HG02759 (cell line): ENCODE measurements at regions not wholly inside any gene's neighbourhood (a gene's known extent, or its start where the extent isn't known, plus 50 kb on each side); places are given as distances from the start of the nearest gene placed in this dataset.
"Not testable (repeated sequence)": the region's sequence is repeated elsewhere in the genome, so short reads cannot be mapped to it uniquely, and the experiment has no call there.

Experiments
- ATAC-seq: cut with Tn5 transposase; IDR thresholded peaks from one replicate; pipeline ENCODE4 v1.9.1; 2021; ENCODE audit warnings: mild to moderate bottlenecking, moderate library complexity; ENCODE audit not compliant: unreplicated experiment

DNA sequence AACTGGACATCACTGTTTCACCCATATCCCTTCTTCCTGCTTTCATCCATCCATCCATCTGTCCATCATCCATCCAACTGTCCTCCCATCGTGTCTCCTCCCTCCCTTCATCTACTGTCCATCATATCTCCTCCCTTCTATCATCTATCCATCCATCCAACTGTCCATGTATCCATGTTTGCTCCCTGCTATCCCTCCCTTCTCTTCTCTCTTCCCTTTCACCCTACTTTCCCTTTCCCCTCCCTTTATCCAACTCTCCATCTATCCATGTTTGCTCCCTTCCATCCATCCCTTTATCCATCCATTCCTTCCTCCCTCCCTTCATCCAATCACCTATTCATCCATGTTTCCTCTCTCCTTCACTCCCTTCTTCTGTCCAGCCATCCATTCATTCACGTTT lies 92.6 kb upstream of the CTBP2 start:
- no peak for ATAC-seq

DNA sequence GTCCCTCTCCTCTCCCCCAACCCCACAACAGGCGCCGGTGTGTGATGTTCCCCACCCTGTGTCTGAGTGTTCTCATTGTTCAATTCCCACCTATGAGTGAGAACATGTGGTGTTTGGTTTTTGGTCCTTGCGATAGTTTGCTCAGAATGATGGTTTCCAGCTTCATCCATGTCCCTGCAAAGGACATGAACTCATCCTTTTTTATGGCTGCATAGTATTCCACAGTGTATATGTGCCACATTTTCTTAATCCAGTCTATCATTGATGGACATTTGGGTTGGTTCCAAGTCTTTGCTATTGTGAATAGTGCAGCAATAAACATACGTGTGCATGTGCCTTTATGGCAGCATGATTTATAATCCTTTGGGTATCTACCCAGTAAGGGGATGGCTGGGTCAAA lies 90.5 kb upstream of the CTBP2 start:
- ATAC-seq = not testable (repeated sequence)

DNA sequence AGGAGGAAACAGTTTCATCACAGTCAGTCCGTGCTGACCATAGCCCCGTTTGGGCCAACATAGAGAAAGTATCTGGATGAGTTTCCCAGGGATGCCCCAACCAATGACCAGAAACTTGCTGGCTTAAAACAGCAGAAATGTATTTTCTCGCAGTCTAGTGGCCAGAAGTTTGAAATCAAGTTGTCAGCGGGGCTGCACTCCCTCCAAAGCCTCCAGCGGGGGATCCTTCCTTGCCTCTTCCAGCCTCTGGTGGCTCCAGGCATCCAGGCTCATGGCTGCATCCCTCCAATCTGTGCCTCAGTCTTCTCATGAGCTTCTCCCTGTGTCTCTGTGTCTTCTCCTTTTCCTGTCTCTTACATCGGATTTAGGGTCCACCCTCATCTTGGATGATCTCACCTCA lies 89.6 kb upstream of the CTBP2 start:
- ATAC-seq = no peak

DNA sequence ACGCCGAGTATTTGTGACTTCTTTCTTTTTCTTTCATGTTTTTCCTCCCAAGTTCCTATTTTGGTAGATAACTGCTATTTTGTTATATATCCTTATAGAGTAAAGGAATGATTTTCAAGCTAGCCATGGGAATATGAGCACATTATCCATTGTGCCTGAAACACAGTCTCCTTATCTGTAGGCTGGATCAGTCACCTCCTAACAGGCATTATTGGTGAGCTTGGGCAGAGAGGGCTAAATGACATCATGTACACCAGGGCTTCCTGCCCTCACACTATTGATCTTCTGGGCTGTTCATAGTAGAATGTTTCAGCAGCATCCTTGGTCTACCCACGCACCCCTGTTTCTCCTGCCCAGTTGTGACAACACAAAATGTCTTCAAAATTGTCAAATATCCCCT lies 88.1 kb upstream of the CTBP2 start:
- ATAC-seq = no peak

DNA sequence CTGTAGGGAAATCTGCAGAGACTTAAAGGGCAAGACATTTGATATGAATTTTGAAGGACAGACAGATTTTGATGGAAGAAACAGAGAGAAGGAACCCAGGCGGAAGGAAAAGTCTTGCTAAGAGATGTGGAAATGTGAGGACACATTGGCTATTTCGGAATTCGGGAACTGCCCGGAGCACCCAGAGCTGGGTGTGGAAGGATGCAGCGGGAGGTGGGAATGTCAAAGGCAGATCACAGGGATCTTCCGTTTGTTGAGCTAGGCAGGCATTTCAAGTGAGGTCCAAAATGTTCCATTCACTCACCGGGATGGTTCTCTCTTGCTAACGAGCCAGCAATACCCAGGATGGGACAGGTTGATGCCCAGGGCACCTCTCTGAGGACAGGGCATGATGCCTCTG lies 87.2 kb upstream of the CTBP2 start:
- ATAC-seq = no peak

DNA sequence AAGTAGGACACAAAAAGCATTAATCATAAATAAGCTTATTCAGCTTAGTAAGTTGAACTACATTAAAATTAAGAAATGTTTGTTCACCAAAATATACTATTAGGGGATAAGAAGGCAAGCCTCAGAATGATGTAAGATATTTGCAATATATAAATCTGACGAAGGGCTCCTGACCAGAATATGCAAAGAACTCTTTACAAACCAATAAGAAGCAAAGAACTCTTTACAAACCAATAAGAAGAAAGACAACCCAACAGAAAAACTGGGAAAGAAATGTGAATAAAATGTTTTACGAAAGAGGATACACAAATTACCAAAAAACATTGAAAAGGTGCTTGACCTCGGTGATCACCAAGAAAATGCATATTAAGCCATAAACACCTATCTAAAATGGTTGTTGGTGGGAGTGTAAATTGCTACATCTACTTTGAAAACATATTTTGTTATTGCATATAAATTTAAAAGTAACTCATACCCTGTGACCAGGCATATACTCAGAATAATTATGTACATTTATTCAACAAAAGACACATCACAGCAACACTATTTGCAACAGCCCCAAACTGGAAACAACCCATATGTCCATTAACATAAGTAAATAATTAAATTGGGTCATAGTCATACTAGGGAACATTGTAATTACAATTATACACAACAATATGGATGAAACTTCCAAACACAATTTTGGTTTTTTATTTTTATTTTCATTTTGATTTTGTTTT lies 83.3 kb upstream of the CTBP2 start:
- no peak for ATAC-seq

DNA sequence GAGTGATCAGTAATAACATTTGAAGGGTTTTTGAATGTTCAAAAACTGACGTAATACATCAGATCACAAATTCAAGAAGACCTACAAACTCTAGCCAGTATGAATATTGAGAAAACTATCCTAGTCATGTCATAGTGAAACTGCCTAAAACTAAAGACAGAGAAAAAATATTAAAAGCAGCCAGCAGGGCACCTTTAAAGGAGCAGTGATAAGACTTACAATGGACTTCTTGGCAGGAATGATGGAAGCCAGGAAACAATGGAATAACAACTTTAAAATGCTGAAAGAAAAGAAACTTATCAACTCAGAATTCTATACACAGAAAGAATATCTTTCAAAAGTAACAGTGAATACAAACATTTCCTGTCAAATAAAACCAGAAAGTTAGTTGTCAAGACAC lies 78.3 kb upstream of the CTBP2 start:
- ATAC-seq = no peak

DNA sequence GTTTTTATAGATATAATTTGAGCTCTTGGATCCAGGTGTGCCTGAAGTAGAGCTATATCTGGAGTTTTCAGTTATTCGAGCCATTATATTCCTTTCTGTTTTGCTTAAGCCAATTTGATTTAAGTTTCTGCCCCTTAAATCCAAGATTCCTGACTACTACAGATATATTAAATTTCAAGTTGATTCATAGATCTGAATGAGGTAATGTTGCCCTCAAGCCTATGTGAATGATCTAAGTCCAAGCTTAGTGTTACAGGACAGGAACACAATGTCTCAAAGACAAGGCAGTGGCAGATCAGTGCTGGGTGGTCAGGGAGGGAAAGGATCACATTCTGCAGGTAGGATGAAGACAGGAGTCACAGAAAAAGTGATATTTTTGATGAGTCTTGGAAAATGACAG lies 75.7 kb upstream of the CTBP2 start:
- no peak for ATAC-seq

DNA sequence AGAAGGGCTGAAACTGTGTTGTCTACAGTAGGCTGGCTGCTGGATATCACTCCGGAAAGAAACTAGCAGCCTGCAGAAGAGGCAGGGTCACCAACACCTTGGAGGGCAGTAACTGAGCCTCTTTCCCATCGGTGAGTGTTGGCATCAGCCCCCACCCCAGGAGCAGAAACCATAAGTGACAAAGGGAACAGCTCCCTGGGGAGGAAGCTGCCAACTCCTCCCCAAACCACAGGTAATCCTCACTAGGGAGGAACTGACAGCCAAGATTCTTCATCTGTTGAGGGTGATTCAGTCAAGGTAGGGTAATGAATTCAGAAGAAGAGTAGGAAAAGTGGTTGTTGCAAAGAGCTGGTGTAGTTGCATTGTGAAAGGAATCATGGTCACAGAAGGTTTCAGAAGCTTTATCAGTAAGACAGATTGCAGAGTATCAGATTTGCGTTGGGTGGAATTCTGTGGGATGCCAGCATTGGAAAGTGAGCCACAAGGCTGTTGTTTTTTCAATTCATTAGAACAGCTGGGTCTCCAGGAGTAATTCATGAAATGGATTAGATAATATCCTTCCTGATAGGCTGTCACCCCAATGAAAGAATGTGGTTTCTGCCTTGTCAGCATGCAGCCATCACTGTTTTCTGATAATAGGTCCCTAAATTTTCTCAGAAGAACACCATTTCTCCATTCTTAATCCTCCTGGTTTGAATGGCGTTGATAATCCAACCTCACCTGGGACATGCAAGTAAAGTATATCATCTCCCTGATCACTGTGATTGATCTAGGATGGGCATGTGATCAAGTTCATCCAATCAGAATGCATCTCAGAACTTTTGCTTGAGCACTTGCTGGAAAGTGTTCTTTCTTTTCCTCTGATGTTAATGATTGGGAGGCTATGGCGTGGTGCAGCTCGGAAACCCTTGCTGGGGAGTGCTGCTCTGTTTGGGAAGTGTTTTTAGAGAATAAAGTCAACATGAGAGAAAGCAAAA lies 75.0 kb upstream of the CTBP2 start:
- ATAC-seq = no peak

DNA sequence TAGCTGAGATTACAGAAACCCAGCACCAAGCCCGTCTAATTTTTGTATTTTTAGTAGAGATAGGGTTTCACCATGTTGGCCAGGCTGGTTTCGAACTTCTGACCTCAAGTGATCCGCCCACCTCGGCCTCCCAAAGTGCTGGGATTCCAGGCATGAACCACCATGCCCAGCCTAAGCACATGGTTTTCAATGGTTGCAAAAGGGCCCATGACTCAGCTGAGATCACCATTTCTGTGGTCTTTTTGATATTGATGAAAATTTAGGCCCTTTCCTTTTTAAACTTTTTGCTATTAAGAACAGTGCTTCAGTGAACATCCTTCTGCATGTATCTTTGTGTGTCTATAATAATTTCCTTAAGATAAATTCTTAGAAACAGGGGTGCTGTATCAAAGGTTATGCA lies 74.2 kb upstream of the CTBP2 start:
- not testable (repeated sequence) for ATAC-seq

DNA sequence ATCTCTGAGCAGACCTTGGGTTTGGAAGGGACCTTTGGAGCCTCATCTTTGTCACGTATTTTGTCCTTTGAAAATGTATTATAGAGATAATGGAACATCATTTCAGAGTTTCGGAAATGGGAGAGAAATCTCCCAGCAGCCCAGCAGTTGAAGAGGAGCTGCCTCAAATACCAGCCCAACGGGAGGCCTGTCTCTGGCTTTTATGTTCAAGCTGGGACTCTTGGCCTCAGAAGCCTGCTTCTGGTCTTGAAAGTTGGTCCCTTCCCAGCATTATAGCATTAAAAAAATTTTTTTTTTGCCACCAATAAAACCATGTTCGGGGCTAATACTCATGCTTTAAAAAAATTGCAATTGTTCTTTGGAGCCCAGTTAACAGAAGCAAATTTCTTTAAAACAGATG lies 73.4 kb upstream of the CTBP2 start:
- no peak for ATAC-seq

DNA sequence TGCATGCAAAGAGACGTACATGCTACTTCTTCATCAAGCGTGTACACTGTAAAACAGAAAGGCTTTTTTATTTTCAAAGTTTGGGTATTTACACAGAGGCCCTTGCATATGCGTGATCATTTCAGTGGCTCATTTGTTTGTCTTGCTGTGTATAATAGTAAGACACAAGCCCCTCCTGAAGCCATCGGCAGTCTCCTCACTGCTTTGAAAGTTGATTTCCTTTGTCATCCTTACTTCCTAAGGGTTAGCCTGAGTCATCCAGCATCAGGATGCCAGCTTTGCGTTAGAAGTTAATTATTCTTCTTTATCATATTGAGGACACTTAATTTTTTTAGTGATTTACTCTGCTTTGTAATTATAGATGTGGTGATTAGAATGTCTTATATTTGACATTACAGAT lies 72.5 kb upstream of the CTBP2 start:
- no peak for ATAC-seq

DNA sequence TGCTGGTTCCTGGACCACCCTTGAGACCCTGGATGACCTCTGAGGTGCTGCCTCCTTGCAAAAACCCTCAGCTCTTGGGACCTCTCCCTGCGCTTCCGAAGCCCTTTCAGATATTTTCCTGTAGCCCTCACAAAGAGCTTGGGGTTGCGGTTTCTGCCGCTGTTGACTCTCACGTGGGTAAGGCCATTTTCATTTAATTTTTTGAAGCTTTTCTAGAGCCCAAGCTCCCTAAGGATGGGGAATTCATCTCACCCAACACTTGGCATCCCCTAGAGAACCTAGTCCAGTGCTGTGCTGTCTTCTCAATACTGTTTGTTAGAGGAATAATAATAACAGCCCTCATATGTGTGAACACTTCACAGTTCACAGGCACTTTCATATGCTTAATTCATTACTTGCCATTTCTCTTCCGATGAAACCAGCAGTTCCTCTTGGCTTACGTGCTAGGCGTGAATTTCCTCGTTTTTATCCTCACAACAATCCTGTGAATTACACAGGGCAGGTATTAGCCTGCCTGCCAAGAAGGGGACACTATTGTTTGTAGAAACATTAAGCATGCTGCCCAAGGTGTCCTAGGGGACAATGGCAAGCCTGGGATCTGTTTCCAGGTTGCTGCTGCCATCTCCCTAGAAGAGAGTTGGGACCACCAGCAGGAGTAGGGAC lies 71.6 kb upstream of the CTBP2 start:
- ATAC-seq = no peak

DNA sequence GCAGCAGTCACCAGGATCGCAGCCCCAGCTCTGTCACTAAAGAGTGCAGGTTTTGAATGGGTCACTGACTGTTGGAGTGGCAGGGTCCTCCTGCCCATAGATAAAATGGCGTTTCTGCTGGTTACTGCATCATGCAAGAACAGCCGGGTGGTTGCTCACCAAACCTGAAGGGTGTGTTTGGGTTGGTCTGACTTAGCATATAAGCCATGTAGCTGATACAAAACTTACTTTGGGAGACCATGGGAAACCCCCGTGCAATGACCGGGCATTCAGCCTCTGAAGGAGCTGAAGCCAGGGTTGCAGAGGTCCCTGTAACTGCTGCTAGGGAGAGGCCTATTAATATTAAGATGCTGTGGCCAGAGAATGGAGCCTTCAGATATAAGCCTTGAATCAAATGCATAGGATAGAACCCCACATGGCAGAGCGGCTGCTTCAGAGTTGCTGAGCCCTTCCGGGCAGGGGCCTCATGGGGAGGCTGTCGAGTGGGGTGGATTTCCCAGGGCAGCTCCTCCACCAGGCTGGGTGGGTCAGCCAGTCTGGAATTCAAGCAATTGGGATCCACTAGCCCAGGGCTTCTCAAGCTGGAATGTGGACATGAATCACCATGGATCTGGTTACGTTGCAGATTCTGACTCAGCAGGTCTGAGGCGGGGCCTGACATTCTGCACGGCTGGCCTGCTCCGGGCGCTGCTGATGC lies 70.9 kb upstream of the CTBP2 start:
- no peak for ATAC-seq

DNA sequence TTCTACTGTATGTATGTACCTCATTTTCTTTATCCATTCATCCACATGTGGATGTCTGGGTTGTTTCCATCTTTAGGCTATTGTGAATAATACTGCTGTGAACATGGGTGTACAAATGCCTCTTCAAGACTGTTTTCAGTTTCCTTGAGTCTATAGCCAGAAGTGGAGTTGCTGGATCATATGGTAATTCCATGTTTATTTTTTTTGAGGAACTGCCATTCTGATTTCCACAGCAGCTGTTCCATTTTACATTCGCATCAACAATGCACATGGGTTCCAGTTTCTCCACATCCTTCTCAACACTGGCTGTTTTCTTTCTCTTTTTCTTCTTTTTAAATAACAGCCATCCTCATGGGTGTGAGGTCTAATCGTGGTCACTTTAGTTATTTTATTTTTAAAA lies 69.9 kb upstream of the CTBP2 start:
- no peak for ATAC-seq

DNA sequence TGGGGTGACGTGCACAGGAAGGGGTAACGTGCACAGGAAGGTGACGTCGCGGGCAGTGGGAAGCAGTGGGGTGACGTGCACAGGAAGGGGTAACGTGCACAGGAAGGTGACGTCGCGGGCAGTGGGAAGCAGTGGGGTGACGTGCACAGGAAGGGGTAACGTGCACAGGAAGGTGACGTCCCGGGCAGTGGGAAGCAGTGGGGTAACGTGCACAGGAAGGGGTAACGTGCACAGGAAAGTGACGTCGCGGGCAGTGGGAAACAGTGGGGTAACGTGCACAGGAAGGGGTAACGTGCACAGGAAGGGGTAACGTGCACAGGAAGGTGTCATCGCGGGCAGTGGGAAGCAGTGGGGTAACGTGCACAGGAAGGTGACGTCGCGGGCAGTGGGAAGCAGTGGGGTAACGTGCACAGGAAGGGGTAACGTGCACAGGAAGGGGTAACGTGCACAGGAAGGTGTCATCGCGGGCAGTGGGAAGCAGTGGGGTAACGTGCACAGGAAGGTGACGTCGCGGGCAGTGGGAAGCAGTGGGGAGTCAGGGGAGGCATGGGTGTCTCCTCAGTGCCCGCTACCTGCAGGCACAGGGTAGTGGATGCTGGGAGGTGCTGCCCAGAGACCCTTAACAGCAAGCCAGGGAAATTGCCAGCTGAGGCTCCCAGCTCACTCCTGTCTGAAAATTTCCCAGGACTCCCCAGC lies 68.0 kb upstream of the CTBP2 start:
- ATAC-seq = not testable (repeated sequence)

DNA sequence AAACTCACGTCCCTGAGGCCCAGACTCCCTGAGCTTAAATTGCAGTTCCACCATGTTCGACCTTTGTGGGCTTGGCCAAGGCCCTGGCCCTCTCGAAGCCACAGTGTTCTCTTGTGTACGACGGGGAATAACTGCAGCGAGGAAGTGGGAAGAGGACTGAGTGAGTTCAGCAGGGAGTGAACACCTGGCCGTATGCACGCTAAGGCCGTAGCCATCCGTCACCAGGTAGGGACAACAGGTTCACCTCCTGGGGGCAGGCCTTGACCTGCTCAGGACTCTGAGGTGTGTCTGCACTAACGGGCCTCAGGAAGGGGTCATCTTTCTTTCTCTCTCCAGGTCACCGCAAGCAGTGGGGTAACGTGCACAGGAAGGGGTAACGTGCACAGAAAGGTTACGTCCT lies 67.2 kb upstream of the CTBP2 start:
- no peak for ATAC-seq

DNA sequence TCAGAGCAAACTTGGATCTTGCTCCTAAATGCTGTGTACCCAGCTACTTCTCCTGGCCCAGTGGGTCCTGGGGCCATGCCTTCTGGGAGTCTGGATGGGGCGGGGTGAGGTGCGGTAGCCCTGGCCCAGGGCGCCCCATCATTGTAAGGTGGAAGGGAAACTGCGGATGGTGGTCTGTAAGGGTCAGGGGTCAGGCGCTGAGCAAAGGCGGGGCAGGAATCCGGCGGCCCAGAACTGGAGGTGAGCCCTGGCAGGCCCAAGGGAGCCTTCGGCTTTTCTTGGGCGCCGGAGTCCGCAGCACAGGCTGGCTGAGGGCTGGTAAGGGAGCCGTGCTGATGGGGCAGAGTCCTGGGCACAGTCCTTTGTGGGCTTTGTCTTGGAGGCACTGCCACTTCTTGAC lies 66.5 kb upstream of the CTBP2 start:
- ATAC-seq = no peak

DNA sequence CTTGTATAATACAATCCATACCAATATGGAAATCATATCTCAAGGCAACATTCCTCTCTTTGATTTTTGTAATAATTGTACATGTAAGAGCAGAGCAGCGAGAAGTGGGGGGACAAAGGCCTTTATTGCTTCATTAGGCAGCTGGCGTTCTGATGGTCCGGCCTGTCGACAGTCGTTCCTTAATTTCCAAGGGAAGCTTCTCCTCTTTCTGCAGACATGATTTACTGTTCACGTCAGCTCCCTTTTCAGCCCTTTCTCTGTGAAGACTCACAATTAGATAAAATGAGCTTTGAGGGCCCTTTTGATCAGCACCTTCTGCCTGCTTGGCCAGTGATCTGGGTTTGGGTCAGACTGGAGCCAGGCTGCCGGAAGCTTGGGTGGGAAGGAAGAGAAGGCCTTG lies 65.6 kb upstream of the CTBP2 start:
- ATAC-seq = no peak

DNA sequence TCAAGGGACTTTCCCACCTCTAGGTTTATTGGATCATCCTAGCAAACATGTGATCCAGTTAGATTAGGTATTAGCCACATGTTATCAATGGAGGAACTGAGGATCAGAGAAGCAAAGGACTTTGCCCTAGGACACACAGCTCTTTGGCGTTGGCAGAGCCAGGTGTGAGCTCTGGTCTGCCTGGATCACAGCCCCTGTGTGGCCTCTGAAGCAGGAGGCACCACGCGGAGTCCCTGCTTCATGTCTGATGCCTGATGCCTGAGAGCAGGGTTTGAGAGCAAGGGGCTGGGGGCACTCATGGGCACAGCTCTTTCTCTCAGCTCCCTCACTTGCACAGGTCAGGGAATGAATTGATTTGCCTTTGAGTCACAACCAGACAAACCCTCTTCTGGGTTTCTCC lies 64.7 kb upstream of the CTBP2 start:
- no peak for ATAC-seq
